Endothelial cell (in vitro differentiated cells): ENCODE measurements at regions not wholly inside any gene's neighbourhood (a gene's known extent, or its start where the extent isn't known, plus 50 kb on each side); places are given as distances from the start of the nearest gene placed in this dataset.

Experiments used
- DNase-seq: peaks from one replicate; pipeline ENCODE4 v3.0.0; 2021; ENCODE audit warnings: low spot score
- H3K27ac Mint-ChIP-seq: one replicate; pipeline ENCODE4 v1.8.0; 2021; ENCODE audit warnings: mixed read lengths, inconsistent platforms; ENCODE audit not compliant: unreplicated experiment
- H3K27me3 Mint-ChIP-seq: one replicate; pipeline ENCODE4 v1.8.0; 2021; ENCODE audit warnings: mild to moderate bottlenecking, moderate library complexity, mixed read lengths, inconsistent platforms; ENCODE audit not compliant: unreplicated experiment
- H3K36me3 Mint-ChIP-seq: one replicate; pipeline ENCODE4 v1.8.0; 2021; ENCODE audit warnings: mild to moderate bottlenecking, low read depth, mixed read lengths, inconsistent platforms; ENCODE audit not compliant: unreplicated experiment
- H3K4me1 Mint-ChIP-seq: one replicate; pipeline ENCODE4 v1.8.0; 2021; ENCODE audit warnings: mild to moderate bottlenecking, mixed read lengths, inconsistent platforms; ENCODE audit not compliant: unreplicated experiment
- H3K4me3 Mint-ChIP-seq: one replicate; pipeline ENCODE4 v1.8.0; 2021; ENCODE audit warnings: mild to moderate bottlenecking, mixed read lengths, inconsistent platforms; ENCODE audit not compliant: unreplicated experiment
- H3K9me3 Mint-ChIP-seq: one replicate; pipeline ENCODE4 v1.8.0; 2021; ENCODE audit warnings: mixed read lengths, inconsistent platforms; ENCODE audit not compliant: unreplicated experiment
- CTCF ChIP-seq: fragments of 200-600 bp; sonication (generic); IDR thresholded peaks from one replicate; pipeline ENCODE4 v1.5.0; 2021; ENCODE audit warnings: antibody characterized with exemption; ENCODE audit not compliant: unreplicated experiment

DNA sequence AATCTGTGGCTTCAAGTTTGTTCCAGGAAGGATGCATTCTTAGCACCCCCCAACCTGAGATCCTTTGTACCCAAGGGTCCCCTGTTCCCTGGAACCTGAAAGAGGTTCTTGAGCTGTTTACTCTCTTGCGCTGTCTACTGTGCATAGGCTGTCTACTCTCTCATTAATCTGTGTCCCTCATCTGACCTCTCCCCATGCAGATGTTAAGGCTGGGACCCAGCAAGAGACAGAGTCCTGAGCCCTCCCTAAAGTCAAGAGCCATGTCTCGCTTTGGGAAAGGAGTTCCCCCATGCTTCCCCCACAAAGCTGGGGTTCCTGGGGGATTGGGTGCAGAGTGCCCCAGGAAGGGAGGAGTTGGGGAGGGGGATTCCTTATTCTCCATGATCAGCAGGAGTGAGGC lies 312.9 kb downstream of the CYP26B1 start:
- TF ChIP-seq CTCF = no peak
- no peaks in the 10 kb centered on the region for H3K36me3 Mint-ChIP-seq

GRCh38 chr2:71833855-71834560 lies 313.7 kb downstream of the CYP26B1 start:
- no peaks in the 10 kb centered on the region for H3K9me3 Mint-ChIP-seq
- peaks cover 7% of the 10 kb centered on the region for H3K4me1 Mint-ChIP-seq
- DNase-seq = no peak
- H3K4me3 Mint-ChIP-seq = no peak overlapping the region
- no peak for TF ChIP-seq CTCF
- no peaks in the 10 kb centered on the region for H3K36me3 Mint-ChIP-seq
- no peak overlapping the region for H3K27ac Mint-ChIP-seq
- H3K27me3 Mint-ChIP-seq = no peaks in the 10 kb centered on the region

More for the DNA sequence above, 312.9 kb downstream of the CYP26B1 start:
- Mint-ChIP-seq H3K4me1 (peaks cover under 1% of the 10 kb centered on the region), H3K27ac (no peak overlapping the region), H3K27me3 (no peaks in the 10 kb centered on the region), H3K9me3 (no peaks in the 10 kb centered on the region), H3K4me3 (no peak overlapping the region)
- no peak for DNase-seq

DNA sequence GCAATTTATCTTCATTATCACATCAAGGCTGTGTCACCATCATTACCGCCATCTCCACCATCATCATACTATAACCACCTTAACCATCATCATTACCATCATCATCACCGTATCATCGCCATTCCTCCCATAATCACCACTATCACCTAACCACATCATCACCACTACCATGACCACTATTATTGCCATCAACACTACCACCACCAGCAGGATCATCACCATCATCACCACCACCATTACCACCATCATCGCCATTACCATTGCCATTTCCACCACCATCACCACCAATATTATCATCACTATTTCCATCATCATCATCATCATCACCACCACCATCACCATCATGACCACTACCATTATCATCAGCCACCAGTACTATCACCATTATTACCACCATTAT lies 314.4 kb downstream of the CYP26B1 start:
- DNase-seq = no peak
- Mint-ChIP-seq H3K36me3 (no peaks in the 10 kb centered on the region), H3K4me1 (peaks cover 8% of the 10 kb centered on the region), H3K27ac (no peak overlapping the region), H3K9me3 (no peaks in the 10 kb centered on the region), H3K27me3 (no peaks in the 10 kb centered on the region), H3K4me3 (no peak overlapping the region)
- no peak for TF ChIP-seq CTCF

DNA sequence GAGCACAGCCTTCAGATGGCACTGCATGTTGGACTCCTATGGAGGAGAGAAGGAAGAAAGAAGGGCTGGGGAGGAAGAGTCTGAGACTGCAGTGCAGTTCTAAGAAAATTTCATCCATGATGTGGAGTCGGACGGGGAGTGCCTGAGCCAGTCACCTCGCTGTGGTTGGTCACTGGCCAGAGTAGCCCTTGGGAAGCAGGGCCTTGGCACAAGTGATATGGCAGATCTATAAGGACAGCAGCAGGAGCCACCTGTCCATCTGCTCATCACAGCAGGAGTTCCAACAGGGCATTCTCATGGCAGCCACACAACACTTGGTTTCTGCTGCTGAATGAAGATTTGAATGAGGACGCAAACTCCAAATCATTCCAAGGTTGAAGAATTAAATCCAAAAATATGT lies 314.8 kb downstream of the CYP26B1 start:
- Mint-ChIP-seq H3K4me1 (peaks cover 8% of the 10 kb centered on the region), H3K27ac (no peak overlapping the region), H3K9me3 (no peaks in the 10 kb centered on the region), H3K36me3 (no peaks in the 10 kb centered on the region), H3K27me3 (no peaks in the 10 kb centered on the region), H3K4me3 (no peak overlapping the region)
- TF ChIP-seq CTCF = no peak
- DNase-seq = no peak

DNA sequence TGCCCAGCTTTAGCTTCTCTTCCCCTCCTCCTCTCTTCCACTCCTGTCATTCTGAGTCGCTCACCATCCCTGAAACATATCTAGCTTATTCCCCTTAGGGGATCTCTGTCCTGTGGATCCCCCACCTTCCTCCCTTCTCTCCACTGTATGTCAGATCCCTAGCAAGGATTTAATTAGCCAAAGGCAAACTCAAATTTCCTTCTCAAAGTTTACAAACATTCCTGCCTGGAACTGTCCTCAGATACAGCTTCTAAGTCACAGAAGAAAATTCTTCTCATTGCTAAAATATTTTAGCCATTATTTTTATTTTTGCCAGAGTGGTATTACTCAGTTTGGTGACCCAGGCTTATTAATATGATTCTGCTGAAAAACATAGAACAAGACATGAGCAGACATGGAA lies 315.3 kb downstream of the CYP26B1 start:
- TF ChIP-seq CTCF = no peak
- Mint-ChIP-seq H3K36me3 (no peaks in the 10 kb centered on the region), H3K27me3 (no peaks in the 10 kb centered on the region), H3K9me3 (no peaks in the 10 kb centered on the region), H3K4me3 (no peak overlapping the region), H3K4me1 (peaks cover 8% of the 10 kb centered on the region), H3K27ac (no peak overlapping the region)
- DNase-seq = no peak
